Liver (tissue), 8 donors: ENCODE measurements at regions not wholly inside any gene's neighbourhood (a gene's known extent, or its start where the extent isn't known, plus 50 kb on each side); places are given as distances from the start of the nearest gene placed in this dataset.

ENCODE experiments used
- DNase-seq: peaks from one replicate; pipeline ENCODE4 v3.0.0-alpha.2; 2017; ENCODE audit warnings: low spot score
- H3K27ac ChIP-seq, 2 donors: one replicate each; pipeline ENCODE4 v1.7.0; 2013; ENCODE audit warnings: inconsistent platforms in 2 of 2, low read length in 2 of 2, control low read depth in 1 of 2, low read depth in 1 of 2, mild to moderate bottlenecking in 1 of 2
- H3K27me3 ChIP-seq, 4 donors: one replicate each; pipeline versions ENCODE4 v1.6.1 to v1.7.0; 2013; ENCODE audit warnings: low read length in 3 of 4, inconsistent platforms in 1 of 4, mild to moderate bottlenecking in 1 of 4, moderate library complexity in 1 of 4; ENCODE audit not compliant: control insufficient read depth in 4 of 4, insufficient read depth in 4 of 4
- H3K36me3 ChIP-seq, 4 donors: one replicate each; pipeline versions ENCODE4 v1.6.1 to v1.7.0; 2013; ENCODE audit warnings: low read length in 3 of 4, mild to moderate bottlenecking in 3 of 4, low read depth in 1 of 4, moderate library complexity in 1 of 4; ENCODE audit not compliant: control insufficient read depth in 4 of 4, insufficient read depth in 3 of 4
- H3K4me1 ChIP-seq, 4 donors: one replicate each; pipeline versions ENCODE4 v1.6.1 to v1.7.0; 2013; ENCODE audit warnings: low read length in 3 of 4, mild to moderate bottlenecking in 3 of 4, moderate library complexity in 1 of 4; ENCODE audit not compliant: control insufficient read depth in 4 of 4, insufficient read depth in 4 of 4
- H3K4me3 ChIP-seq, 3 donors: one replicate each; pipeline versions ENCODE4 v1.6.1 to v1.7.0; 2013; ENCODE audit warnings: low read length in 3 of 3, control low read depth in 1 of 3, low read depth in 1 of 3, mild to moderate bottlenecking in 1 of 3
- H3K9ac ChIP-seq, 2 donors: one replicate each; pipeline ENCODE4 v1.7.0; 2013; ENCODE audit warnings: low read length in 2 of 2, mild to moderate bottlenecking in 2 of 2, moderate library complexity in 2 of 2, control low read depth in 1 of 2, low read depth in 1 of 2
- H3K9me3 ChIP-seq, 4 donors: one replicate each; pipeline versions ENCODE4 v1.6.1 to v1.7.0; 2013; ENCODE audit warnings: low read length in 3 of 4; ENCODE audit not compliant: control insufficient read depth in 4 of 4
- EGR1 ChIP-seq, 2 donors: IDR thresholded peaks; 2 replicates each; pipeline ENCODE4 v1.6.1; 2016 to 2018; ENCODE audit warnings: antibody characterized with exemption in 2 of 2, low read depth in 2 of 2
- FOXA1 ChIP-seq: IDR thresholded peaks from 2 replicates; pipeline ENCODE4 v1.6.1; 2016; ENCODE audit warnings: antibody characterized with exemption
- FOXA2 ChIP-seq: IDR thresholded peaks from 2 replicates; pipeline ENCODE4 v1.6.1; 2016; ENCODE audit warnings: antibody characterized with exemption
- GABPA ChIP-seq, 2 donors: IDR thresholded peaks in 1 of 2; conservative IDR thresholded peaks in 1 of 2; 2 replicates each; pipeline ENCODE4 v1.6.1; 2016; ENCODE audit warnings: antibody characterized with exemption in 2 of 2, mild to moderate bottlenecking in 1 of 2, moderate library complexity in 1 of 2
- HNF4A ChIP-seq, 2 donors: conservative IDR thresholded peaks; 2 replicates each; pipeline ENCODE4 v1.6.1; 2016; ENCODE audit warnings: antibody characterized with exemption in 2 of 2, mild to moderate bottlenecking in 2 of 2
- HNF4G ChIP-seq: IDR thresholded peaks from 2 replicates; pipeline ENCODE4 v1.6.1; 2016; ENCODE audit warnings: antibody characterized with exemption
- JUND ChIP-seq, 2 donors: IDR thresholded peaks; 2 replicates each; pipeline ENCODE4 v1.6.1; 2016; ENCODE audit warnings: antibody characterized with exemption in 2 of 2
- MAX ChIP-seq: IDR thresholded peaks from 2 replicates; pipeline ENCODE4 v1.6.1; 2016; ENCODE audit warnings: antibody characterized with exemption
- NR2F2 ChIP-seq: IDR thresholded peaks from 2 replicates; pipeline ENCODE4 v1.6.1; 2016; ENCODE audit warnings: antibody characterized with exemption
- RAD21 ChIP-seq, 2 donors: IDR thresholded peaks; 2 replicates each; pipeline ENCODE4 v1.6.1; 2016; ENCODE audit warnings: antibody characterized with exemption in 2 of 2, mild to moderate bottlenecking in 2 of 2
- REST ChIP-seq: IDR thresholded peaks from 2 replicates; pipeline ENCODE4 v1.6.1; 2016; ENCODE audit warnings: antibody characterized with exemption, mild to moderate bottlenecking
- RXRA ChIP-seq, 2 donors: IDR thresholded peaks; 2 replicates each; pipeline ENCODE4 v1.6.1; 2017 to 2018; ENCODE audit warnings: antibody characterized with exemption in 2 of 2, mild to moderate bottlenecking in 1 of 2
- SP1 ChIP-seq: IDR thresholded peaks from 2 replicates; pipeline ENCODE4 v1.6.1; 2018; ENCODE audit warnings: antibody characterized with exemption, mild to moderate bottlenecking
- TAF1 ChIP-seq: conservative IDR thresholded peaks from 2 replicates; pipeline ENCODE4 v1.6.1; 2016; ENCODE audit warnings: antibody characterized with exemption, mild to moderate bottlenecking
- YY1 ChIP-seq: IDR thresholded peaks from 2 replicates; pipeline ENCODE4 v1.6.1; 2016; ENCODE audit warnings: antibody characterized with exemption, mild to moderate bottlenecking
- WGBS: extraction: QIAGEN DNeasy Blood & Tissue Kit; methylation state at CpG from one replicate; pipeline ENCODE4 v1.1.7; 2013; 5-methylcytosine and 5-hydroxymethylcytosine counted together
- TF ChIP-seq, protein P1 (sequence below): IDR thresholded peaks from 2 replicates; pipeline ENCODE4 v1.6.1; 2016; ENCODE audit warnings: antibody characterized with exemption
- TF ChIP-seq, protein P2 (sequence below): fragments of 150-350 bp; IDR thresholded peaks from 2 replicates; pipeline ENCODE4 v1.5.1; 2017; ENCODE audit warnings: improper control_type of control experiment, low read depth, low read length; ENCODE audit not compliant: missing input control
- TF ChIP-seq, protein P3 (sequence below): IDR thresholded peaks from 2 replicates; pipeline ENCODE4 v1.6.1; 2016; ENCODE audit warnings: antibody characterized with exemption
- donor health status: healthy.
- donor health status: healthy.
- donor health status: healthy.
- donor health status: healthy.
- donor health status: healthy.

GRCh38 chr18:55981712-55982475, 393.9 kb upstream of the TCF4 start:
- H3K9ac ChIP-seq: no peak overlapping the region
- DNase-seq: no peak
- WGBS: 91% methylated on average over 6 of the region's 6 CpGs
- H3K4me3 ChIP-seq: no peak overlapping the region
- no peak for TF ChIP-seq YY1
- TF ChIP-seq SP1: no peak
- no peaks in the 10 kb centered on the region for H3K27me3 ChIP-seq
- H3K9me3 ChIP-seq: no peaks in the 10 kb centered on the region
- H3K27ac ChIP-seq: no peak overlapping the region
- H3K4me1 ChIP-seq: no peaks in the 10 kb centered on the region
- H3K36me3 ChIP-seq: no peaks in the 10 kb centered on the region

DNA sequence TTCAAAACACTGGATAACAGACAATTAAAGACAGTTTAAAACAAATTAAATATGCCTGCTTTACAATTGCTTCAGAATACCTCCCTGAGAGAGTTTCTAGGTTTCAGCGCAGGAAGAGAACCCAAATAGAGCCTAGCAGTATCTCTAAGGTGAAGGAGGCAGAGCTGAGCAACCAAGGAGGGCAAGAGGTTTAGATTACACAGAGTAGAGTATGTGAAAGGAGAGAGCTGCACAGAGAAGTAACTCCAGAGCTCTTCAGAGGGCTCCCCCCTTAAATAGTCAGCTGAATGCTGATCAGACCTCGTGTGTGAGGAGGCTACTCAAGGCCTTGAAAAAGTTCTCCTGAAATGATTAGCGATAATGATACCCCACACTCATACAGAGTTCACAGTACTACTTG, 386.5 kb upstream of the TCF4 start:
- 84% methylated on average over 3 of the region's 3 CpGs for WGBS
- no peaks in the 10 kb centered on the region for H3K4me1 ChIP-seq
- no peak overlapping the region for H3K27ac ChIP-seq
- H3K9me3 ChIP-seq: no peaks in the 10 kb centered on the region
- H3K4me3 ChIP-seq: no peak overlapping the region
- TF ChIP-seq HNF4A (conservative IDR thresholded peaks at IDR 0.05): no peak
- no peak for TF ChIP-seq YY1
- TF ChIP-seq REST: no peak
- TF ChIP-seq FOXA1: no peak
- no peak for TF ChIP-seq JUND (IDR thresholded peaks at IDR 0.05)
- TF ChIP-seq FOXA2: no peak
- no peak for TF ChIP-seq SP1
- TF ChIP-seq, protein P1, sequence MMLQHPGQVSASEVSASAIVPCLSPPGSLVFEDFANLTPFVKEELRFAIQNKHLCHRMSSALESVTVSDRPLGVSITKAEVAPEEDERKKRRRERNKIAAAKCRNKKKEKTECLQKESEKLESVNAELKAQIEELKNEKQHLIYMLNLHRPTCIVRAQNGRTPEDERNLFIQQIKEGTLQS: no peak
- no peak for TF ChIP-seq NR2F2
- no peak for TF ChIP-seq TAF1
- no peak for TF ChIP-seq GABPA (IDR thresholded peaks at IDR 0.05 in 1 of 2, conservative IDR thresholded peaks at IDR 0.05 in 1 of 2)
- TF ChIP-seq HNF4G: no peak
- TF ChIP-seq, protein P2, sequence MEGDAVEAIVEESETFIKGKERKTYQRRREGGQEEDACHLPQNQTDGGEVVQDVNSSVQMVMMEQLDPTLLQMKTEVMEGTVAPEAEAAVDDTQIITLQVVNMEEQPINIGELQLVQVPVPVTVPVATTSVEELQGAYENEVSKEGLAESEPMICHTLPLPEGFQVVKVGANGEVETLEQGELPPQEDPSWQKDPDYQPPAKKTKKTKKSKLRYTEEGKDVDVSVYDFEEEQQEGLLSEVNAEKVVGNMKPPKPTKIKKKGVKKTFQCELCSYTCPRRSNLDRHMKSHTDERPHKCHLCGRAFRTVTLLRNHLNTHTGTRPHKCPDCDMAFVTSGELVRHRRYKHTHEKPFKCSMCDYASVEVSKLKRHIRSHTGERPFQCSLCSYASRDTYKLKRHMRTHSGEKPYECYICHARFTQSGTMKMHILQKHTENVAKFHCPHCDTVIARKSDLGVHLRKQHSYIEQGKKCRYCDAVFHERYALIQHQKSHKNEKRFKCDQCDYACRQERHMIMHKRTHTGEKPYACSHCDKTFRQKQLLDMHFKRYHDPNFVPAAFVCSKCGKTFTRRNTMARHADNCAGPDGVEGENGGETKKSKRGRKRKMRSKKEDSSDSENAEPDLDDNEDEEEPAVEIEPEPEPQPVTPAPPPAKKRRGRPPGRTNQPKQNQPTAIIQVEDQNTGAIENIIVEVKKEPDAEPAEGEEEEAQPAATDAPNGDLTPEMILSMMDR: no peak
- TF ChIP-seq RXRA (IDR thresholded peaks at IDR 0.05): no peak
- no peak for TF ChIP-seq MAX
- TF ChIP-seq EGR1 (IDR thresholded peaks at IDR 0.05; ENCODE audit: low read depth in 2 of 2): no peak
- TF ChIP-seq RAD21 (IDR thresholded peaks at IDR 0.05): no peak
- TF ChIP-seq, protein P3, sequence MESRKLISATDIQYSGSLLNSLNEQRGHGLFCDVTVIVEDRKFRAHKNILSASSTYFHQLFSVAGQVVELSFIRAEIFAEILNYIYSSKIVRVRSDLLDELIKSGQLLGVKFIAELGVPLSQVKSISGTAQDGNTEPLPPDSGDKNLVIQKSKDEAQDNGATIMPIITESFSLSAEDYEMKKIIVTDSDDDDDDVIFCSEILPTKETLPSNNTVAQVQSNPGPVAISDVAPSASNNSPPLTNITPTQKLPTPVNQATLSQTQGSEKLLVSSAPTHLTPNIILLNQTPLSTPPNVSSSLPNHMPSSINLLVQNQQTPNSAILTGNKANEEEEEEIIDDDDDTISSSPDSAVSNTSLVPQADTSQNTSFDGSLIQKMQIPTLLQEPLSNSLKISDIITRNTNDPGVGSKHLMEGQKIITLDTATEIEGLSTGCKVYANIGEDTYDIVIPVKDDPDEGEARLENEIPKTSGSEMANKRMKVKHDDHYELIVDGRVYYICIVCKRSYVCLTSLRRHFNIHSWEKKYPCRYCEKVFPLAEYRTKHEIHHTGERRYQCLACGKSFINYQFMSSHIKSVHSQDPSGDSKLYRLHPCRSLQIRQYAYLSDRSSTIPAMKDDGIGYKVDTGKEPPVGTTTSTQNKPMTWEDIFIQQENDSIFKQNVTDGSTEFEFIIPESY: no peak
- DNase-seq: no peak
- no peaks in the 10 kb centered on the region for H3K27me3 ChIP-seq
- H3K36me3 ChIP-seq: no peaks in the 10 kb centered on the region
- H3K9ac ChIP-seq: no peak overlapping the region
